Activated CD4-positive, alpha-beta T cell treated with anti-CD3 and anti-CD28 coated beads for 4 hours (primary cell): ENCODE measurements at regions not wholly inside any gene's neighbourhood (a gene's known extent, or its start where the extent isn't known, plus 50 kb on each side); places are given as distances from the start of the nearest gene placed in this dataset.
"Not testable (repeated sequence)": the region's sequence is repeated elsewhere in the genome, so short reads cannot be mapped to it uniquely, and the experiment has no call there.

Experiments used
- DNase-seq, 2 donors: peaks; one replicate each; pipeline ENCODE4 v3.0.0-alpha.2; 2020

DNA sequence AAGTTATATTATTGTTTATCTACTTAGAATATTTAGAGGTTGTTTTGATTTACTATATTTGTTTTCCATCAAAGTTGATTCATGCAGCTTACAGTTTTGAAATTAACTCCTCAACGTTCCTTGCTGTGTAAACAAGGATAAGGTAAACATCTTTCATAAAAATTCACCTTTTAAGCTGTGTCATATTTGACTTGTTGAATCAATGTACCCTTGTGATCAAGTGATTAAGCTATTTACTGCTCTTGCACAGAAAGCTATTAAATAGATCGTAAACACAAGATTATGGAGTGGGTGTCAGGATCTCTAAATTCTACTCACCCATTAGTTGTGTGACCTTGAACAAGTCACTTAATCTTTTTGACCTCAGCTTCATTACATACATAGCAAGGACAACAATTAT, 2054.0 kb upstream of the NUDT12 start:
- DNase-seq, result no peak

DNA sequence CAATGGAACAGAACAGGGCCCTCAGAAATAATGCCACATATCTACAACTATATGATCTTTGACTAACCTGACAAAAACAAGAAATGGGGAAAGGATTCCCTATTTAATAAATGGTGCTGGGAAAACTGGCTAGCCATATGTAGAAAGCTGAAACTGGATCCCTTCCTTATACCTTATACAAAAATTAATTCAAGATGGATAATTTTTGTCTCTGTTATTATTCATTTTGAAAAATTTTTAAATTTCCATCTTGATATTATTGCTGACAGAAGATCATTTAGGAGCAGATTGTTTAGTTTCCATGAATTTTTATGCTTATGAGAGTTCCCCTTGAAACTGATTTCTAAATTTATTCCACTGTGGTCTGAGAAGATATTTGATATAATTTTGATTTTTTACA, 2039.8 kb upstream of the NUDT12 start:
- DNase-seq, result not testable (repeated sequence)

DNA sequence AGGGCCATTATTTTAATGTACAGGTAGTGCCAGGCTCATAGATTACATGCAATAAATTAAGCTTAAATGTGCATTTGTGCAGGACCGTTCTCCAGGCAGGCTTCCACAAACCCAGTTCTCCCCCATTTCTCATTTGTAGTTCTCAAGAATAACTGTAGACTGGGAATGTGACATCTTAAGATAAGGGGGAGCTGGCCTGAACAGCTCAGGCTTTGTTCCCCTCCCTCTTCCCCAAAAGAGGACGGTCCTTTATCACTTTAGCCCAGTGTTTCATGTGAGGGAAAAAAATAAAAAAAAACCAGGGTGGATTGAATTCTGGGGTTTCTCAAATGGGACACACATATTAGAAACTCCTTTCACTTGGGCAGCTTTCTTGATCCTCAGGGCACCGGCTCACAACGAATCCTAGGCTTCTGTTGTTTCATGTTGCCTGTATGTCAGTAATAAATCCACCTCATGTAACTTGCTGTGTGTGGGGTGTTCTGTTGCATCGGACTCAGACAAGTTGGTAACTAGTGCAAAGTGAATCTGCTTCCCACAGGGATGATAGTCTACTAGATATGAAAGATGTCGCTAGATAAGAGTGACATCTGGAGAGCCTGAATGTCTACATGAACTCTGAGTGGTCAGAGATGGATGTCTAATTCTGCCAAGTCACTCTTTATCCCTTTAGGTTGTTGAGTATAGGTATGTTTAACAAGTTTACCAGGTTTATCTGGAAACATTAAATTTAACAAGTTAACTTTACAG, 2030.6 kb upstream of the NUDT12 start:
- no peak for DNase-seq

DNA sequence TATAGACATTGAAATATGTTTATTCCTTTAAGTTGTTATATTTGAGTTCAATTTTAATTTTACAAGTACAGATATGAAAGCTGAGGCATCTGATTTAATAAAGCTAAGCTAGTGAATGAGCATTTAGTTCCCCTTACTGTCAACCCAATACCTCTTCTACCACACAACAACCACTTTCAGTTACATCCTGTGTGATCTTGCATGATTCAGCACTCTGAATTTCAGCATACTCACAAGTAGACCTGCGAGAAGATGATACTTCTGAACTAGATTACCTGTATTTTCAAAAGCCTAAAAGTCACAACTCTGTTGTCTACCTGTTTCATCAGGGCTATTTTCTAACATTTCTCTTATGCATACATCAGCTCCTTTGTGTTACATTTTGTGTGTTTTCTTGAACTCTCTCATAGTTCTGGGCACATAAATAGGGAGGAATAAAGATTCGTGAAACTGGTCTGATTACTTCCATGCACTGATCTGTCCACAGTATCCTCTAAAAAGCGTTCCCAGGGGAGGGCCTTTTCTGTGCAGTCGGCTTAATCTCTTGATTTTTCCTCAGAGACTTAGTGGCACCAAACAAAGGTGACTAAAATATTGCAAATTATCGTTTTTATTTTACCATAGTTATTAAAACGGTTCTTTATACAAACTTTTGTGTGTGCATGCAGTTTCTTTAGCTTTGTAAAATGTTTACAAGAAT, 2025.5 kb upstream of the NUDT12 start:
- DNase-seq, result no peak

DNA sequence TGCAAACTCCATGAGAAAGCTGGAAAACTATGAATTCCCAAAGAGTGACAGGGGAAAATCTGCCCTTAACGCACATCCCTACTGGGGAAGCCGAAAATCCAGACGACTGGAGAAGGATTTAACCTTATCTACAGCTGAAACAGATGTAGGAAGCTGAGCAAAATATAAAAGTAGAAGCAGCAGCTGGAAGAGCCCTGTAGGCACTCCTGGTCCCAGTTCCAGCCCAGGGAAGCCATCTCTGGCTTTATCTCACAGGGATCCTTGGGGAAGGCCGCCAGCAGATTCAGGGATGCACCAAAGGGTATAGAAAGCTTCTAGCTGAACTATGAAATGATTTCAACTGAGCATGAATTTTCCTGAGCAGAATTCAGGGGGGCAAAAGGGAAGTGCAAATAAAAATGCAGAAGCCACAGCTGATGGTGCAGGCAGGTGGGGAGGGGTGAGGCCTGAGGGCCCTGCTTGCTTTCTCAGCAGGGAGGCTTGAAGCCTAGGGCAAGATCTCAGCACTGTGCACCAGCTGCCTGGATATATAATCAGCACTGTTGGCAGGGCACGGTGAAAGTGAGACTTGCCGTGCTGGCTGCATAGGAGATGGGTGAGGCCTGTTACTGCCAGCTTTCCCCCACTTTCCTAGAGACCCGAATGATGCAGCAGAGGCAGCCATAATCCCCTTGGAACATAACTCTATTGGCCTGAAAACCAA, 2019.5 kb upstream of the NUDT12 start:
- DNase-seq, result no peak

DNA sequence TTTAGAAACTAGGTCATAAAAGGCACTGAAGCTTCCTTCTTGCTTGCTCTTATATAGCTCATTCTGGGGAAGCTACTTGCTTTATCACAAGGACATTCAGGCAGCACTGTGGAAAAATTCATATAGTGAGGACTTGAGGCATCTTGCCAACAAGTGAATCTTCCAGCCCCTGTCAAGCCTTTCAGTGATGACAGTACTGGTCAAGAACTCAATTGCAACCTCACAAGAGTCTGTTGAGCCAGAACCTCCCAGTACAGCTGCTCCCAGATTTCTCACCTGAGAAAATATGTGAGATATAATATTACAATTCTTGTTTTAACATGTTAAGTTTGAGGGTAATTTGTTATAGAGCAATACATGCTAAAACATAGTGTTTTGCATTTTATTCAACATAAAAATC, 2011.0 kb upstream of the NUDT12 start:
- no peak for DNase-seq

DNA sequence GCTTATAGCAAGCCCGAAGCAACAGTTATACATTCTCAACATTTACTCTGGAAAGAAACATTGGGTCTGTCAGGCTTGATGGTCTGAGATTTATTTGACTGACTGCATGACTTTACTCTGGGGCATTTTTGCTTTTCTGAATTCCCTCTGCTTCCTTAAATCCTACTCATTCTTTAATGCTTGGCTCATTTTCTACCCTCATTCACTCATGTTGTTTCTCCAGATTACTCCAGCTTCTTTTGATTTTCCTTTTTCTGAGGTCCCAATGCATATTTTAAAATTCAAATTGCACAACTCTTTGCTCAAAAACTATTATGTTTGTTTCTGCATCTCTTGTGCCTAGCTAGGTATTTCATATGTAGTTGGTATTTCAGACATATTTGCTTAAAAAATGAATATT, 2002.9 kb upstream of the NUDT12 start:
- DNase-seq, result no peak

DNA sequence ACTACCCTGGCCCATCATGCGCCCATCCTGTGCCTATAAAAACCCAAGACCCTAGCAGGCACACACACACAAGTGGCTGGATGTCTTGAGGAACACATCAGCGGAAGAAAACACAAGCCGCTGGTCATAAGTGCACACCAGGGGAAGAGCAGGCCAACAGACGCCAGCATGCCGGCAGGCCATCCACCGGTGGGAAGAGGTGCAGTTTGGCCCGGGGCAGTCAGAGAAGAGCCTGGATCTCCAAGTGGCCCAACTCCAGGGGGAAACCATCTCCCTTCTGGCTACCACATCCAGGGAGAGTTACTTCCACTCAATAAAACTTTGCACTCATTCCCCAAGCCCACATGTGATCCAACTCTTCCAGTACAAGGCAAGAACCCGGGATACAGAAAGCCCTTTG, 2001.3 kb upstream of the NUDT12 start:
- no peak for DNase-seq

DNA sequence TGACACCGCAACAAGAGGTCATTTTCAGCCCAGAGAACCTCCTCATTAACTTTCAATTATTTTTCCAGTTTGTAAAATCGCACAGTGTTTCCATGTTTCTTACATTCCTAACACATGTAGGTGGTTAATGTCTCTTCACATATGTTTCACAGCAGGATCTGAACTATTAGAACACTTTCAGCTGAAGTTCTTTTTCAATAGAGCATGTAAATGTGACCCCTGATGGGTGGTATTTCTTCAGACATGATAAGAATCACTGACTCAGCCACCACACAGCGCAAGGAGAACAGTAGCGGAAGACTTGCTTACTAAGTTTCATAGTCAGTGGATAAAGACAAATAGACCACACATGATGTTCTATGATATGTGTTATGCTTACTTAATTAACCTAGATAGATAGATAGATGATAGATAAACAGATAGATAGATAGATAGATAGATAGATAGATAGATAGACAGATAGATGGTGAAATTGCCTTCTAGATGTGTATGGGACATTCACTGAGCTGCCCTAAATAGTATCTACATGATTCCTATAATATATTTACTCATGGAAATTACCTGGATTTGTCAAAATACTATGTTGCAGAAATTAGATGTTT, 1992.1 kb upstream of the NUDT12 start:
- DNase-seq, result no peak

DNA sequence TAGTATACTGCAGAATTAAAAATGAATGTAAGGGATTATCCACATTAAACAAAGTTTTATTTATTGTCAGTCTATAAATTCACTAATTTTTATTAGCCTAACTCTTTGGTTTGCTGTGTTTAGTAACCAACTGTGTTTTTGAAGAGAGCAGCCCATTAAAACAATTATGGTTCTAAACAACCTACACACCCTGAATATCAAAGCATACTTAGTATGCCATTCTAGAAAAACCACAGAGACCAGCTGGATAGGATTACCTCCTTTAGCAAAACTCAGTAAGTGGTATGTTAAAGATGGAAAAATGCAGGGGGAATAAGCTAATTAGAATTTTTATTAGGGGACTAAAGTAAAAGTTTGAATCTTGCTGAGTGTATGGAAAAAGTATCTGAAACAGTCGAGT, 1981.7 kb upstream of the NUDT12 start:
- no peak for DNase-seq

DNA sequence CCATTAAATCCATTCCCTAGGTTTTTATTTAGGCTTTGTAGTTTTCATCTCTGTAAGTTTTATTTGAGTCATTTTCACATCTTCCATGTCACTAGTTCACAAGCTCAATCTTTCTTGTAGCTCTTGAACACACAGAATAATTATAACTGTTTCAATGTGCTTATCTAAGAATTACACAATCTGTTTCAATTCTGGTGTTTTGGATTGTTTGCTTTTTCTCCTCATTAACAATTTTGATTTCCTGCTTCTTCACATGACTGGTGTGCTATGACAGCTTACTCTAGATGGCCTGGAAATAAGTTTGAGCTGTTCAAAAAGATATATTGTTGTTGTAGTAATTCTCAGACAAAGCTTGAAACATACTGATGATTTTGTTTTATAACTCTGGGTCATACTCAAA, 1974.1 kb upstream of the NUDT12 start:
- DNase-seq, result no peak

DNA sequence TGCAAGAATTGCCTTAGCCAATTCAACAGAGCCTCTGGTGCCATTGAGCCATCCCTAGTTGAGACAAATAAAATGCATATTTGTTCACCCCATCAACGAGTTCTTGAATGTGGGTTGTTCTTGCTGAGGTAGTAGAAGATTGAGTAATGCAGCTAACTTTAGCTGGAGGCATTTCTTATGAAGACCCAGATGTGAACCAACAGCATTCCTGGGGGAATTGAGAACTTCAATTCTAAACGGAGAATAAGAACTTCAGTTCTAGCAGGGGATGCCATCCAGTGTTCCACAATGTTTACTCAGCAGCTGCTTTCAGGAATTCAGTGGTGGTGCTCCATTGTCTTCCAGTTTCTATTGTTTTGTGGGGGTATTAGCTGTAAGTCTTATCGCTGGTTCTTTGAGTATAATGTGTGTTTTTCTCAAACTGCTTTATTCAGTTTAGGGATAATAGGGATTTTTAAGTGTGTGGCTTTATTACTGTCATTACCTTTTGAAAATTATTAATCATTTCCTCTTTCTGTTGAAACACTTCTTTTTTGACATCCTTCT, 1968.2 kb upstream of the NUDT12 start:
- no peak for DNase-seq

DNA sequence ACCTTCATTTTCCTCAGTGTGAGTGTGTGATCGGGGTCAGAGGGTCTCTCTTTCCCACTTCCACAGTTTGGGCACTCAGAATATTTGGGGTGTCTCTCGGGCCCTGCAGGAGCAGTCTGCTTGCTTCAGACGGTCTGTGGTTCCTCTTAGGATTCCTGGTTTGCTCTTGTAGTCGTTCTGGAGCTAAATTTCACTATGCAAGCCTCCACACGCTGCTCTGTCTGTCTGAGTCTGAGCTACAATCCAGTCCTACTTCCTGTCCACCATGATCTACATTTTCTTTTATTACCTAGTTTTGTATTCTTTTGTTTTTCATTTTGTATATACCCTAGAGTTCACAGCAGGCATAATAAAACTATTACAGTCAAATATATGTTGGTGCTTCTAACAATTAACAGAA, 1967.3 kb upstream of the NUDT12 start:
- no peak for DNase-seq

DNA sequence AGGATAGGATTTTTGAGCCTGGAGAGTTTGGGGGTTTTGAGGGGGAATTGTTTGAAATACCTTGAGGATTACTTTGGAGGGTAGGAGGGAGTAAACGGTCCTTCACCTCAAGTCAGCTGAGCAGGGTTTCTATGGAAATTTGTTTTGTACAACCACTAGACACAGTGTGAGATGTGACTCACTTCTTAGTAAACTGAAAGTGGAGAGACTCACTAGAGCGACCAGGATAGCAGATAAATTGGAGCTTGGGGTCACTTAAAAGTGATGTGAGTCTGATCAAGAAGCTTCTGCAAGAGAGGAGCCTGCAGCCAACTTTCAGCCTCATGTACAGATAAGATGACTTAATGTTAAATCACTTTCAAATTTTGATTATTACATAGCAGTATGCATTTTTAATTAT, 1945.9 kb upstream of the NUDT12 start:
- no peak for DNase-seq

DNA sequence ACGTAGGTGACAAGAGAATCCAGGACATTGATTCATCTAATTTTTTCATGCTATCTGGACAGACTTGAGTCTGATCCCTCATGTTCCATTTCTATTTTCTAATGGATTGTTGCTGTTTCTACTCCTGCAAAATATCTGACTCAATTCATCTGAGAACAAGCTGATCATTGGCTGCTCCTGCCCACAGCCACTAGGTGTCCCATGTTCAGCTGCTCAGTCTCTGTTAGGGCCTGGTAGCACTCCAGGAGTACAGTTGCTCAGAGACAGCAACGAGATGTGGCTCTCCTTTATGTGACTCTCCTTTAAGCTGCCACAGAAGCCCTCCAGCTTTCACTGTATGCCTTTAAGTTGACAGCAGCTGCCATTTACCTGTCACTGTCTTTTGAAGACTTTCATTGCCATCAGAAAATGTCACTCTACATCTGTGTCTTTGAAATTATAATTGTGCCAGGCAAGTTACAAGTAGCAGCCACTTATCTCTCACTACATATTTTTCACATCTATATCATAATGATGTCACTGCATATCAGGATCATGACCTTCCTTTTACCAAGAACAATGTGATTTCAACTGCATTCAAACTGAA, 1944.2 kb upstream of the NUDT12 start:
- no peak for DNase-seq

DNA sequence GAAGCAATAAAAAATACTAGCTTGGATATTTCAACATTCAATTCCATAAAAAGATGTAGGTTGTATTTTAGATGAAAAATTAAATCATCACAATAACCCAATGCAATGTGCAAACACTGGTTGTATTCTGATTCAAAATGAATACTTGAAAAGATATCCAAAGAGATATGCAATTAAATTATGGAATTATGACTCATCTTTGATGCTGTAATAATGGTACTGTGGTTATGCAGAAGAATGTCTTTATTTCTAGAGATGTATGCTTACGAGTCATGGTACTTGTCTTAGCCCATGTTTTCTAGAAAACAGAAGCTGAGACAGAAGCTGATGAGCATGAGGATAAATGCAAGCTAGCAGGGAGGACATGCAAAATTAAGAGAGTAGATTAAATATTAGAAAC, 1941.4 kb upstream of the NUDT12 start:
- DNase-seq, result no peak

DNA sequence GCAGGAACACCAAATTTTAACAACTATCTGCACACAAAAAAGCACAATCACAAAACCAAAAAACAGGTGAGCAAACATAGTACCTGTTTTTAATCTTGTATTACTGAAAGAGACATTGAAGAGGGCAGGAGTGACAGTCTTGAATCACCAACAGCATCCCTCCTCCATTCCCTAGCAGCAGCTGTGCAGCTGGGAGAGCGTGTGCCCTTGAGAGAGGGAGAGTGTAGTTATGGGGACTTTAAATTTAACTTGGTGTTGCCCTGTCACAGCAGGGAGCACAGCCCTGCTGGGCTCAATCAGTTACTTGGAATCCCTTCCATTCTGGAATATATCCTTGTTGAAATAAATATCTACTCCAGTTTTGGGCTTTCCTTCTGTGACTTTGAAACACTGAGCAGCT, 1938.7 kb upstream of the NUDT12 start:
- DNase-seq, result no peak

DNA sequence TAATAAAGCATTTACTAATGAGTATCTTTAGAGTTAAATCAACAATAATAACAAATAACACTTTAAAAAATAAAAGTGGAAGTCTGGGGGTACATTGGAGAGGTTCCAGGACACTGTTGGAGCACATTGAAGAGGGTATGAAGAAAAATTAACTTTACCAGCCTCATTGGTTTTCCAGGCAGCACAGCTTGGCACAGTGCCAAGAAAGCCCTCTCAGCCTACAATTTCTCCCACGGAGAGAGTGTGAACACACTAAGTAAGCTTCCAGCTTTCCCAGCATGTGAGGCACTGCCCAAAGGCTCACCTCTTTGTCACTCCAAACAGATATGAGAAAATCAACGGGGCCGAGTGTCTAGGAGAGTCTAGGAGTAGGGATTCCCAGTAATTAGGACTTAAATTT, 1912.8 kb upstream of the NUDT12 start:
- DNase-seq, result no peak

DNA sequence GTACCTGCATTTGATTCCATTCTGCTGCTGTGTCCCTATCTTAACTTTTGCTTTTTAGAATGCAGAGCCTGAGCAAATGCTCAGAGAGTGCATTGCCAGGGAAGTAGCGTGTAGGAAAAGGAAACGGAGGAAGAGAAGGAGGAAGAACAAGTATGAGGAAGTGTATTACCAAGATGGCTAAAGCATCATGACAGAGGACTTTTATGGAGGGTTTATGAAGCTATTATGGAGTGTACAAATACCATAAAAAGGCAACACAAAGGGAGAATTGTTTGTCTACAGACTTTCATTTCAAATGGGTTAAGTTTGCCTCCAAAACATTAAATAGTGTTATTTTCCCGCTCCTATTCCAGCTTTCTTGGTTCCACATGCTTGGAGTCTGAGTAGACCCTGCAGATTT, 1899.8 kb upstream of the NUDT12 start:
- DNase-seq, result no peak

DNA sequence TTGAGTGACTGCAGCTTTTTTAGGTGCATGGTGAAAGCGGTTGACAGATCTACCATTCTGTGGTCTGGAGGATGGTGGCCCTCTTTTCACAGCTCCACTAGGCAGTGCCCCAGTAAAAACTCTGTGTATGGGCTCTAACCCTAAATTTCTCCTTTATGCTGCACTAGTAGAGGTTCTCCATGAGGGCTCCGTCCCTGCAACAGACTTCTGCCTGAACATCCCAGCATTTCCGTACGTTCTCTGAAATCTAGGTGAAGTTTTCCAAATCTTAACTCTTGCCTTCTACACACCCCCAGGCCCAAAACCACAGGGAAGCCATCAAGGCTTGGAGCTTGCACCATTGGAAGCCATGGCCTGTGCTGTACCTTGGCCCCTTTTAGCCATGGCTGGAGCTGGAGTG, 1898.1 kb upstream of the NUDT12 start:
- DNase-seq, result no peak

DNA sequence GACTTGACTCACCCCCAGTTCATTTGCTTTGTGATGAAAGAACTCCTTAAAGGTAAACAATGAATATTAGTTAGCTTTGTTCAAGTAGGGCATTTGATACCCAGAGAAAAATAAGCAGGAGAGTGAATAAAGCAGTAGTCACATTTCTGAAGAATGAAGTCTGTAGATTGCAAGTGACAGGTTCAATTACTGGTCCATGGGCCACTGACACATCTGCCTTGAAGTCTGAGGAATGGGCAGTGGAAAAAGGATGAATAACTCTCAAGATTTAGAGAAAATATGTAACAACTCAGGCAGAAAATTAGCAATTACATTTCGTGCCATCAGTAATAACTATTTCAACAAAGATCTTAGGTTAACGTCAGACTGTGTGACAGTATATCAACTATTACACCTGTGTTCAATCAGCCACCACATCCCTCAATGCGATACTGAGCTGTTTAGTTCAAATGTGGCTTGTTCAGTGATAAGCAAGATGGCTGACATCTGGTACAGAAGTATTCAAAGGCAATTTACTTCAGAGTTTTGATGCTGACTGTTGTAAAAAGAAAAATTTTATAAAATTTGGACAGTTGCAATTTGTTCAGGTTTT, 1890.7 kb upstream of the NUDT12 start:
- DNase-seq, result no peak

DNA sequence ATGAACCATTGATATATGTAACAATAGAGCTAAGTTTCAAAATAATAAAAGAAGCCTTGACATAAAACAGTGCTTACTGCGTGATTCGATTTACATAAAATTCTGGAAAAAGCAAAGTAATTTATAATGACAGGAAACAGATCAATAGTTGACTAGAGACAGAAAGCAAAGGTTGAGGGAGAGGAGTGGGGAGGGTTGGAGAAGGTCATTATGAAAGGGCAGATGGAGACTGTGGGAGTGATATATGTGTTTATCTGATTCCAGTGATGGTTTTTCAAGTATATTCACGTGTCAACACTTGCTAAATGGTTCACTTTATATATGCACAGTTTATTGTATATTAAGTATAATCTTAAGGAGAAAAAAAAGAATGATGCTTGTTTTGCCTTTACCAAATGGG, 1885.7 kb upstream of the NUDT12 start:
- no peak for DNase-seq

DNA sequence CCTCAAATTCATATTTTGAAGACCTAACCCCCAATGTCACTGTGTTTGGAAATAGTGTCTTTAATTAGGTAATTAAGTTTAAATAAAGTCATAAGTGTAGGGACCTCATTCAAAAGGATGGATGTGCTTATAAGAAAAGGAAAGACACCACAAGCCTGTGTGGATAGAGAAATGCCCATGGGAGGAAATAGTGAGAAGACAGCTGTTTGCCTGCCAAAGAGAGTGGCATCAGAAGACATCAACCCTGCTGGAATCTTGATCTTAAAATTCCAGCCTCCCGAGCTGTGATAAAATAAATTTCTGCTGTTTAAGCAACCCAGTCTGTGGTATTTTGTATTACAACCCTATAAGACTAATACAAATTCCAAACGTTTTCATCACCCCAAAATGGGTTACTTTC, 1867.9 kb upstream of the NUDT12 start:
- DNase-seq, result no peak
